ENCODE measurements at regions not wholly inside any gene's neighbourhood (a gene's known extent, or its start where the extent isn't known, plus 50 kb on each side); places are given as distances from the start of the nearest gene placed in this dataset.

- no peaks in the 10 kb centered on the region for H3F3A ChIP-seq (ENCODE audit: insufficient read depth, low read length, poor library complexity, severe bottlenecking)
- no peak overlapping the region for H2AFZ ChIP-seq (ENCODE audit: low read depth, low read length)
- no peak overlapping the region for H3K4me2 ChIP-seq (ENCODE audit: low read length)
- no peaks in the 10 kb centered on the region for H3K36me3 ChIP-seq (ENCODE audit: insufficient read depth, low read length)
- H3K27ac ChIP-seq (ENCODE audit: low read length), result no peak overlapping the region
- H3K9me2 ChIP-seq (ENCODE audit: insufficient read depth, low read length), result no peaks in the 10 kb centered on the region
- no peaks in the 10 kb centered on the region for H3K27me3 ChIP-seq (ENCODE audit: insufficient read depth, low read depth, low read length)
- H3K4me3 ChIP-seq (ENCODE audit: low read length), result no peak overlapping the region
- no peak overlapping the region for H3K9ac ChIP-seq (ENCODE audit: low read length)
- no peaks in the 10 kb centered on the region for H3K9me3 ChIP-seq (ENCODE audit: low read length)
- TF ChIP-seq SMC3 (conservative IDR thresholded peaks at IDR 0.05; ENCODE audit: poor library complexity) (no peak), MXI1 (conservative IDR thresholded peaks at IDR 0.05; ENCODE audit: poor library complexity, severe bottlenecking) (no peak), RAD21 (conservative IDR thresholded peaks at IDR 0.05) (no peak)
- no peaks in the 10 kb centered on the region for H4K20me1 ChIP-seq (ENCODE audit: insufficient read depth)
- H3K79me2 ChIP-seq (replicated peaks; ENCODE audit: insufficient read depth, low read length), result no peaks in the 10 kb centered on the region
Measured at GRCh38 chr14:97594306-97594705, 797.1 kb downstream of the VRK1 start.

GRCh38 chr14:97602438-97603117, 805.4 kb downstream of the VRK1 start:
- Histone ChIP-seq H3K79me2 (replicated peaks; ENCODE audit: insufficient read depth, low read length) (no peaks in the 10 kb centered on the region), H3K27ac (ENCODE audit: low read length) (no peak overlapping the region), H3K36me3 (ENCODE audit: insufficient read depth, low read length) (no peaks in the 10 kb centered on the region), H3K4me3 (ENCODE audit: low read length) (no peak overlapping the region), H3K27me3 (ENCODE audit: insufficient read depth, low read depth, low read length) (no peaks in the 10 kb centered on the region), H3K9ac (ENCODE audit: low read length) (no peak overlapping the region), H2AFZ (ENCODE audit: low read depth, low read length) (no peak overlapping the region), H3F3A (ENCODE audit: insufficient read depth, low read length, poor library complexity, severe bottlenecking) (no peaks in the 10 kb centered on the region), H3K9me2 (ENCODE audit: insufficient read depth, low read length) (no peaks in the 10 kb centered on the region), H3K9me3 (ENCODE audit: low read length) (peaks cover 4% of the 10 kb centered on the region), H3K4me2 (ENCODE audit: low read length) (no peak overlapping the region), H4K20me1 (ENCODE audit: insufficient read depth) (no peaks in the 10 kb centered on the region)
- TF ChIP-seq POLR2AphosphoS5 (IDR thresholded peaks at IDR 0.05) (no peak), TAF1 (IDR thresholded peaks at IDR 0.05; ENCODE audit: low read depth) (no peak), CTCF (IDR thresholded peaks at IDR 0.05; ENCODE audit: poor library complexity, severe bottlenecking) (no peak), RAD21 (conservative IDR thresholded peaks at IDR 0.05) (no peak), SMC3 (conservative IDR thresholded peaks at IDR 0.05; ENCODE audit: poor library complexity) (no peak), MXI1 (conservative IDR thresholded peaks at IDR 0.05; ENCODE audit: poor library complexity, severe bottlenecking) (no peak), EZH2 (IDR thresholded peaks at IDR 0.05; ENCODE audit: borderline replicate concordance, insufficient read depth, low read length, poor library complexity, severe bottlenecking) (no peak), REST (IDR thresholded peaks at IDR 0.05; ENCODE audit: borderline replicate concordance) (no peak), EP300 (conservative IDR thresholded peaks at IDR 0.05; ENCODE audit: poor library complexity, severe bottlenecking) (no peak)

All from neural cell (in vitro differentiated cells).